ENCODE measurements at regions not wholly inside any gene's neighbourhood (a gene's known extent, or its start where the extent isn't known, plus 50 kb on each side); places are given as distances from the start of the nearest gene placed in this dataset.

DNA sequence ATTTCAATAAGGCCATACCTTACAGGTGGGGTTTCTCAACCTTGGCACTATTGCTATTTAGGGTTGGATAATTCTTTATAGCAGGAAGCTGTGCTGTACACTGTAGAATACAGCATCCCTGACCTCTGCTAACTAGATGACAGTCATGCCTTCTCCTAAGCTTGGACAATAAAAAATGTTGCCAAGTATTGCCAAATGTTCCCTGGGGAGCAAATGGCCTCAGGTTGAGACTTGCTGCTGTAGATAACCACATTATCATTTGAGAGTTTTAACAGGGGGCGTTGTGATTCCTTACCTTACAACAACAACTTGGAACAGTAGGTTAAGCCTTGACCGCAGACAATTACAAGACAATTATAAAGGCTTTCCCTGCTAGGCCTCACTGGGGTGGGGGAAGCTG is 1073.6 kb upstream of the TMEM132C start:
- TF ChIP-seq CTCF (IDR thresholded peaks at IDR 0.05; ENCODE audit: control extremely low read depth, extremely low read depth) = no peak
- H3K36me3 ChIP-seq (ENCODE audit: control insufficient read depth in 4 of 4, insufficient read depth in 4 of 4, low read length in 4 of 4) = no peaks in the 10 kb centered on the region
- H3K27me3 ChIP-seq (ENCODE audit: control insufficient read depth in 3 of 3, insufficient read depth in 3 of 3, low read length in 2 of 3) = no peaks in the 10 kb centered on the region
- peaks cover 0 to 2% (median 0%) of the 10 kb centered on the region in 4 donors for H3K9me3 ChIP-seq (ENCODE audit: control insufficient read depth in 4 of 4, insufficient read depth in 3 of 4, low read length in 3 of 4)
- H3K9ac ChIP-seq (ENCODE audit: insufficient read depth in 1 of 2, low read length in 2 of 2) = no peak overlapping the region
- no peak overlapping the region for H3K4me3 ChIP-seq
- ATAC-seq (ENCODE audit: insufficient read depth, low FRiP score) (no peak), DNase-seq (no peak)
- H3K27ac ChIP-seq (ENCODE audit: low read depth in 1 of 2, low read length in 1 of 2) = no peak overlapping the region
- H3K4me1 ChIP-seq (ENCODE audit: control insufficient read depth in 5 of 5, insufficient read depth in 5 of 5, low read length in 5 of 5) = no peaks in the 10 kb centered on the region
- WGBS, 2 donors = 88 to 92% methylated on average over 2 of the region's 2 CpGs

DNA sequence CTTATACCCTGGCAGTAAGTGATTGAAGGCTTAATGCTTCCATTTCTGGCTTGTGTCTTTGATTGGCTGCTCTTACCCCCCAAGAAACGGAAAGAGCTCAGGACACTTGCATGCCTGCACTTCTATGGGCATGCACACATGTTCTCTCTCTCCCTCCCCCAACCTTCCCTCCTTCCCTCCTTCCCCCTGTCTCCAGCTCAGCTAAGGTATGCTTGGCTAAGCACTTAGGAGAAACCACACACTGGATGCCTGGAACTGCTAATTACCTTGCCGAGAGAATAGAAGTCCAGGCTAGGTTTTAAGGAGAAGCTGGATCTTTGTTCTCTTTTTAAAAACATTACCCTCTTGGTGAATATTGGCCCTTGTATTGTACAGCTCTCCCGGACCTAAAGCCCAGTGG is 1072.8 kb upstream of the TMEM132C start:
- Histone ChIP-seq H3K27me3 (ENCODE audit: control insufficient read depth in 3 of 3, insufficient read depth in 3 of 3, low read length in 2 of 3) (no peaks in the 10 kb centered on the region), H3K36me3 (ENCODE audit: control insufficient read depth in 4 of 4, insufficient read depth in 4 of 4, low read length in 4 of 4) (no peaks in the 10 kb centered on the region), H3K9me3 (ENCODE audit: control insufficient read depth in 4 of 4, insufficient read depth in 3 of 4, low read length in 3 of 4) (peaks cover 0 to 2% (median 0%) of the 10 kb centered on the region in 4 donors), H3K4me1 (ENCODE audit: control insufficient read depth in 5 of 5, insufficient read depth in 5 of 5, low read length in 5 of 5) (no peaks in the 10 kb centered on the region), H3K4me3 (no peak overlapping the region), H3K9ac (ENCODE audit: insufficient read depth in 1 of 2, low read length in 2 of 2) (no peak overlapping the region), H3K27ac (ENCODE audit: low read depth in 1 of 2, low read length in 1 of 2) (no peak overlapping the region)
- 78 to 80% methylated on average over 3 of the region's 3 CpGs for WGBS, 2 donors
- ATAC-seq (ENCODE audit: insufficient read depth, low FRiP score) (no peak), DNase-seq (peak in 1 of 3 donors; percentile 6)
- no peak for TF ChIP-seq CTCF (IDR thresholded peaks at IDR 0.05; ENCODE audit: control extremely low read depth, extremely low read depth)

- H3K27me3 ChIP-seq (ENCODE audit: control insufficient read depth in 3 of 3, insufficient read depth in 3 of 3, low read length in 2 of 3) = no peaks in the 10 kb centered on the region
- no peak for TF ChIP-seq CTCF (IDR thresholded peaks at IDR 0.05; ENCODE audit: control extremely low read depth, extremely low read depth)
- no peak overlapping the region for H3K9ac ChIP-seq (ENCODE audit: insufficient read depth in 1 of 2, low read length in 2 of 2)
- H3K4me1 ChIP-seq (ENCODE audit: control insufficient read depth in 5 of 5, insufficient read depth in 5 of 5, low read length in 5 of 5) = no peaks in the 10 kb centered on the region
- H3K27ac ChIP-seq (ENCODE audit: low read depth in 1 of 2, low read length in 1 of 2) = no peak overlapping the region
- H3K9me3 ChIP-seq (ENCODE audit: control insufficient read depth in 4 of 4, insufficient read depth in 3 of 4, low read length in 3 of 4) = peaks cover 0 to 1% (median 0%) of the 10 kb centered on the region in 4 donors
- DNase-seq (no peak), ATAC-seq (ENCODE audit: insufficient read depth, low FRiP score) (no peak)
- no peaks in the 10 kb centered on the region for H3K36me3 ChIP-seq (ENCODE audit: control insufficient read depth in 4 of 4, insufficient read depth in 4 of 4, low read length in 4 of 4)
- WGBS, 2 donors = 68 to 70% methylated on average over 3 of the region's 3 CpGs
- H3K4me3 ChIP-seq = no peak overlapping the region
Measured at GRCh38 chr12:127205781-127206555, 1061.0 kb upstream of the TMEM132C start.
